ENCODE measurements at regions not wholly inside any gene's neighbourhood (a gene's known extent, or its start where the extent isn't known, plus 50 kb on each side); places are given as distances from the start of the nearest gene placed in this dataset.

DNA sequence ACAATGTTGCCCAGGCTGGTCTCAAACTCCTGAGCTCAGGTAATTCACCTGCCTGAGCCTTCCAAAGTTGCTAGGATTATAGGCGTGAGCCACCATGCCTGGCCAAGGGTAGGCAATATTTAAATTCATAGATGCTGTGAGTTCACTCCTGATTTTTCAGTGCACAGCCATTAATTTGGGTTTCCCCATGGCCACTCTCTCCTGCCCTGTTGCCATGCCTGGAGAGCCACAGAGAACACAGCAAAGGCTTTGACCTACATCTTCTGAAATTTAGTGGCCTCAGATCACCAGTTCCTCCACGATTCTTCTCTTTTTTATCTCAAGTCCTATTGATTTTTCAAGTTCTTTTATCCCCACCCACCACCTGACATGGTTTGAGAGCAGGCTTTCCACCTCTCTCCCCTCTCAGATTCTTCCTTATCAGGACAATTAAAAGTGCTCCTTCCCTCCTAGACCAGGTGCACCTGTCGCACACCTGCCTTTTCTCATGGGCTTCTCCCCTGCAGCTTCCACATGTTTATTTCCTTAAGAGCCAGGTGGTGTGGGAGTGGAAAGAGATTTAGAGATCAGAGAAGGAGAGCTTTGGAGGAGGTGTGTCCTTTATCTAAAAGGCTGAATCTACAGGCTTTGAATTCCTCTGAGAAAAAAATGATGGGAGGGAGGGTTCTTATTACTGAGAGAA lies 123.8 kb downstream of the ADRA2A start:
- no peak overlapping the region for H3K4me3 ChIP-seq (ENCODE audit: low read depth, low read length)

DNA sequence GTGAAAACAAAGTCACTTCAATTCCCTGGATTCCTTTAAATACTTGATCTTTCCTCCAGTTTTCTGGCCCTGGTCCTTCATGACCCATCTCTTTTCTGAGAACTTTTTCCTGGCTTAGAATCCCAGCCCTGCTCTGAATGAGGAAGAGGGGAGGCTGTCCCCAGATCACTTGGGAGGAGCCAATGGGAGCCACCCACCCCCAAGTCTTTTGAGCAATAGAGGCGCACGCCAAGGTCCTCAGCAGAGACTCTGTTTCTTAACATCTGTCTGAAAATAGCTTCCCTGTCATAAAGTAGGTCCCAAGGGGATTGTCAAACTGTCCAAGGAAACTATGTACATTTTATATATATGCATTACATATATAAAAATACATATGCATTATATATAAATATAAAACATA lies 126.8 kb downstream of the ADRA2A start:
- H3K4me3 ChIP-seq (ENCODE audit: low read depth, low read length): no peak overlapping the region

DNA sequence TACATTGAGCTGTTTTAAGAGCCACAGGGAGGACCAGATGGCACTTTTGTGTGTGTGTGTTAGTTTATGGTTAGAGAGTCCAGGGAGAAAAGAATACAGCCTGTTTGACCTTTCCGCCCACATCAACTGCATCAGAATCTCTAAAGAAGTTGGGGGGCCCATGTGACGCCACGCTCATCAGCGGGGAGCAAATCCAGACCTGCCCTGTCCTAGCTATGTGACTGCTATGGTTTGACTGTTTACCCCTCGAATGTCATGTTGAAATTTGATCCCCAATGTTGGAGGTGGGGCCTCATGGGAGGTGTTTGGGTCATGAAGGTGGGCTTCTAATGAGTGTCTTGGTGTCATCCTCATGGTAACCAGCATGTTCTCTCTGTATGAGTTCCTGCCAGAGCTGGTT lies 128.0 kb downstream of the ADRA2A start:
- no peak overlapping the region for H3K4me3 ChIP-seq (ENCODE audit: low read depth, low read length)

DNA sequence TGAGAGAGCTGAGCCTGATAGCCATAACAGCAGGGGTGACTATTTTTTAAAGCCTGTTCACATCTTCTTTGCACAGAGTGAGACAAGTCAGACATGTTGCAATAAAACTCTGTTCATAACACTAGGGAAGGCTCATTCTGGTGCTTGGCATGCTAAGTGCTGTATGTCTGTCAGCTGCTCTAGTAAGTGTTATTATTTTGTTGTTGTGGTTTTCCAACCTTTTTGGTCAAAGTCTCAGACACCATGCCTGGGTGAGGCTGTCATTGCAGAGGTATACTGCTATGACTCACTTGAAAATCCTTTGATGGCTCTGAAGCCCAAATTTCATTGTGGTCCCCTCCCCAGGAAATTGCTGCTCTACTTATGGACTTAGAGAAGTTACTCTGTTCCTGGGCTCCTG lies 129.7 kb downstream of the ADRA2A start:
- H3K4me3 ChIP-seq (ENCODE audit: low read depth, low read length): no peak overlapping the region

DNA sequence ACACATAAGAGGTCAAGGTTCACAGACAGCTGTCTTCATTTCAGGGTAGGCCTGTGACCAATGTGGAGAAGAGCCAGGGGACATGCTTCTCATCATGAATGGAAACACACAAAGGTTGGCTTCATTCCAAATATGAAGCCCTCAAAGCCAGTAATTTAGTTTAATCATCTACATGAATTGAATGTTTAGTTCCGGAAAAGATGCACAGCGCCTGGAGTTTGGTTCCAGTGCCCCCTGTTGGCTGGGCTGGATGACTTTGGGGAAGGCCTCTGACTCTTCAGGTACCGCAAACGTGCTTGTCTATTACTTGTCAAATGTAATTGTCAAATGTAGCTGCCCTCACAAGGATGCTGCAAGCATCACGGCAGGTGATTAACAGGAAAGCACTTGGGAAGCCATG lies 130.7 kb downstream of the ADRA2A start:
- no peak overlapping the region for H3K4me3 ChIP-seq (ENCODE audit: low read depth, low read length)

DNA sequence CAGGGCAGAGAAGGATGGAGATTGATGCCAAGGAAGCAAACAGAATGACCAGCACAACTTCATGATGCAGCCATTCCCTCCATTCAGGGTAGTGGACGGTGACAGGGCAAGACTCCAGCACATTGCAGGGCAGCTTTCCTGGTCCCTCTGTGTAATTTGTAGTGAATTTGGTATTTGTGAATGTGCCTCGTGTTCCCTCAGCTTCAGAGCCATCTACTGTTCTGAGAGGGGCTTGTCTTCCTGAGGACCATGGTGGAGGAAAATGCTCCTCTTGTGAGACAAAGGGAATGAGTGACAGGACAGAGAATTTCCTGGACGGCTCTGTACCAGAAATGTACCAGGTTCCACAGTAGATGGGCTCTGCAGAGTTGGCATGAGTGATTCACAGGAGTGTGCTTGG lies 132.1 kb downstream of the ADRA2A start:
- no peak overlapping the region for H3K4me3 ChIP-seq (ENCODE audit: low read depth, low read length)

DNA sequence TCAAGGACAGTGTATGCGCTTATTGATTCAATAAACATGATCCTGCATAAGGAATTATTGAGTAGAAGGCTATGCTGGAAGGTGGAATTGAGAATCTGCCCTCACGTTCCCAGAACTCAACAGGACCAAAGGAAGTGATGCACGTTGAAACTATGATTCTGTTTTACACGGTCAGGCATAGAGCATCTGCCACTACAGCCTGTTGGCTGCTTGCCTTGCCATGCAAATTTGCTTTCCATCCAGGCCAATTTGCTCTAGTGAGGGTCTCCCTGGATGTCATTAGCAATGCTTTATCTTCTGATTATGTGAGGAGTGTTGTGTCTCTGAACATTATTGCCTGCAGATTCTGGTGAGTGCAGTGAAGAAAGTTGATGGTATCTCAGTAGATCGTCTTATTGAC lies 132.9 kb downstream of the ADRA2A start:
- H3K4me3 ChIP-seq (ENCODE audit: low read depth, low read length): no peak overlapping the region

DNA sequence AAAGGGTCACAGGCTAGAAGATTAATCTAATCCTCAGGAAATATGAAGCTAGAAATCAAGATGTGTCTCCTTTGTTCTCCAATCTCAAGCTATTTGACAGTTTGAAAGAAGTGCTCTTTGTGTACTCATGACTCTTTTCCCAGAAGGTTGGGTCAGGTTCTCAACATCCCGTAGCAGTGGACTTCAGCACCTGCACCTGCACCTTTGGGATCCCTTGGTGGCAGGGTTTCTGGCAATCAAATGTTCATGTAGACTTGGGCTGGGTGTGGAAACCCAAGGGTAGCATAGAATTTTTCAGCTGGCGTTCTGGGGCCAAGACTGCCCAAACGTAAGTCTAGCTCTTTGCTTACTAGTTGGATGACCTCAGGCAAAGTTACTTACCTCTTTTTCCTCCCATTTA lies 134.4 kb downstream of the ADRA2A start:
- H3K4me3 ChIP-seq (ENCODE audit: low read depth, low read length): no peak overlapping the region

DNA sequence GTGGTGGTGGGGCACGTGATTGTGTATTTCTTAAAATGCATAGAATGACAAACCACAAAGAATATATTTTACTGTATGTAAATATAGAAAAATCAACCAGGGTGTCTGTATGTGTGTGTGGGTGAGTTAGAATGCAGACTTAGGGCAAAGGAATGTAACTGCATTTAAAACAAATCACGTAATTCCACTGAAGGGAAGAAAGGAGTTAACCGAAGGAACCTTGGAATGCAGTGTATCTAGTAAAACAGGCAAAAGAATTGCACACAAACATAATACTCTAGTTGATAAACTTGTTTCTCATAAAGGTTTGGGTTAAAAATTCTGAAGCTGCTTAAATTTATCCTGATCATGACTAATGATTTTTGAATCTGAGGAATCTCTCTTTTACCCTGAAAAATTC lies 134.9 kb downstream of the ADRA2A start:
- H3K4me3 ChIP-seq (ENCODE audit: low read depth, low read length): no peak overlapping the region

GRCh38 chr10:111221682-111222480 lies 145.1 kb downstream of the ADRA2A start:
- no peak overlapping the region for H3K4me3 ChIP-seq (ENCODE audit: low read depth, low read length)

DNA sequence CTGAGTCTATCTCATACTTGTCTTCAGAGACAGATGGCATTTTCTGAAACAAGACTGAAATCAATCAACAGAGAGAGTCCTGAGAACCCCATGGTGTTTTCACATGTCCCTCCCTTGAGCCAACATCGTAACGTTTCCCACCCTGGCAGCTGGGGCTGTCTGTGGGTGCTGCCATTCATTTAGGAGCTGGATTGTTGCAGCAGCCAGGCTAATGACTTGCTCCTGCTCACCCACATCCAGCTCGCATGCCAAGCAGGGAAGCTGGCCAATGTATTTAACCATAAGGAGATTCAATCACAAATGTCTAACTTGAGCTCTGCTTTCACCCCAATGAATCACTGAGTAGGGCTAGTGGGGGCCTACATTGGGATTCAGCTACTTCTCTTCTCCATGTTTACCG lies 146.1 kb downstream of the ADRA2A start:
- H3K4me3 ChIP-seq (ENCODE audit: low read depth, low read length): no peak overlapping the region

- no peak overlapping the region for H3K4me3 ChIP-seq (ENCODE audit: low read depth, low read length)
Observed at GRCh38 chr10:111231779-111232178, 154.9 kb downstream of the ADRA2A start.

GRCh38 chr10:111233439-111233838 lies 156.6 kb downstream of the ADRA2A start:
- no peak overlapping the region for H3K4me3 ChIP-seq (ENCODE audit: low read depth, low read length)

DNA sequence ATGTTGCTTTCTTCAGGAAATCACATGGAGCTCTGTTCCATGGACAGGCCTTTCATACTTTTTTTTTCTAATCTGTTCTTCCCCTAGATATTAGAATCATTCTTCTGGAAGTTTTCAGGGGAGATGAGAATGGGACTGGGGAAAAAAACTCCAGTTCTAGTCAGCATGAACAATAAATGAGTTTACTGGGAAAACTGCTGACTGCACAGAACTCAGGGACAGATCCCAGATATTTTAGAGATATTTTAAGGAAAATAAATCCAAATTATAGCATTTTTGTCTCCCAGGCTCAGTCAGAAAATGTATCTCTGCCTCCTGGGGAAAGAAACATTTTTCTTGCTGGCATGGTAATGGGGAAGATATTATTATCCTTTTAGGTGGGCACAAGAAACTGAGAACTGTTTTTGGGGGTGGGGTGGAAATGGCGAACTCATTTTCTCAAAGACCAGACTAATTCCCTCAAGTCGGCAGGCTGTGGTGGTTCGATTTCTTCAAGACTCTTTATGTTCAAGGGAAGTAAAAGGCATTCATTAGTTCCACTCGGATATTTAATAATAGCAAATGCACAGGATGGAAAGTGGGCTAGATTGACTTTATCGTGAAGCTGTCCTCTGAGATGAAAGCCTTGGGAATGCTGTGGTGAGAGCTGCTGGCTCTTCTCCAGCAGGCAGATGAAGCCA lies 157.5 kb downstream of the ADRA2A start:
- no peak overlapping the region for H3K4me3 ChIP-seq (ENCODE audit: low read depth, low read length)

DNA sequence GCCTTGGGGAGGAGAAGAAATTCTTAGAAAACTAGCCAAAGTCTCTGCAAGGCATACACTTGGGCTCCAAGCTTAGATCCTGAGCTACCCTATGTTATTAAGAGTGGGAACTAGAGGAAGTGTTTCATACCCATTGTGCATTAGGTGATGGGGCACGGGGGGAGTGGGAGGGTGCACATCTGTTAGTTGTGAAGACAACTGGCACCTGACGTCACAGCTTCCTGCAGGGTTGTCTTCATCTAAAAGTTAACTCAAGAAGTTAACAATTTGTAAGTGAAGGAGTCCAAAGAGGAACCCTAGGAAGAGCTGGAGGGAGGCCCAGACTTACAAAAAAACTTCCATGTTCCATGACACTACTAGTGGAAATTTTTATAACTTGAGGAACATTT lies 158.1 kb downstream of the ADRA2A start:
- H3K4me3 ChIP-seq (ENCODE audit: low read depth, low read length): no peak overlapping the region

DNA sequence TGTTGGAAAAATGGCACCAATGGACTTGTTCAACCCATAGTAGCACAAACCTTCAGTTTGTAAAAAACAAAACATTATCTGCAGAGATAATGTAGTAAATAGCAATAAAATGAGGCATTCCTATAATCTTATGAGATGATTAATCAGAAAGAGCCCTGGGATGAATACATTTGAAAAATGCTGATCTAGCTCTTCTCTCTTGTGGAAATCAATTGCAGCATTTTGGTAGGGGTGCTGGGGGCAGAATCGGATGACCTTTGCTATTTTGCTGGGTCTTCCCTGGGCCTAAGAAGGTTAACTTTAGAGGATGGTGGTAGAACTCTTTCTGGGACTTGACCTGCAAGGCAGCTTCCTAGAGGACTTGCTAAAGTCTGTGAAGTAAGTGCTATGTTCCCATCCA lies 163.5 kb downstream of the ADRA2A start:
- no peak overlapping the region for H3K4me3 ChIP-seq (ENCODE audit: low read depth, low read length)

DNA sequence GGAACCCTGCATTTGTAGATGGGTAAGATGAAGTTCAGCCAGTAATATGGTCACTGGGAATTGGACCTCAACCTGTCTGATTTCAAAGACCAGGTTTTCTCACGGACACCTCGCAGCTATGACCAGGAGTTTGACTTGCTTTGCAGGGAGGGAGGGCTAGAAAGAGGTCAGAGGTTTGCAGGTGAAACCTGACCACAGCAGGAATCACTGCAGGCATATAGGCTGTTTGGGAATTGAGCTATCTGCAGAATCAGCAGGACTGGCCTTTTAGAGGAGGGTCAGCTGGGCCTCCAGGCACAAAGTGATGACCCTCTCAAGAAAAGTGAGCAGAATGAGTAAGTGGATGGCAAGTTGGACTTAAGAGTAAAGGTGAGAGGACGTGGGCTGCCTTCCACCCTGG lies 166.3 kb downstream of the ADRA2A start:
- H3K4me3 ChIP-seq (ENCODE audit: low read depth, low read length): no peak overlapping the region

GRCh38 chr10:111246136-111246535 lies 169.3 kb downstream of the ADRA2A start:
- no peak overlapping the region for H3K4me3 ChIP-seq (ENCODE audit: low read depth, low read length)

DNA sequence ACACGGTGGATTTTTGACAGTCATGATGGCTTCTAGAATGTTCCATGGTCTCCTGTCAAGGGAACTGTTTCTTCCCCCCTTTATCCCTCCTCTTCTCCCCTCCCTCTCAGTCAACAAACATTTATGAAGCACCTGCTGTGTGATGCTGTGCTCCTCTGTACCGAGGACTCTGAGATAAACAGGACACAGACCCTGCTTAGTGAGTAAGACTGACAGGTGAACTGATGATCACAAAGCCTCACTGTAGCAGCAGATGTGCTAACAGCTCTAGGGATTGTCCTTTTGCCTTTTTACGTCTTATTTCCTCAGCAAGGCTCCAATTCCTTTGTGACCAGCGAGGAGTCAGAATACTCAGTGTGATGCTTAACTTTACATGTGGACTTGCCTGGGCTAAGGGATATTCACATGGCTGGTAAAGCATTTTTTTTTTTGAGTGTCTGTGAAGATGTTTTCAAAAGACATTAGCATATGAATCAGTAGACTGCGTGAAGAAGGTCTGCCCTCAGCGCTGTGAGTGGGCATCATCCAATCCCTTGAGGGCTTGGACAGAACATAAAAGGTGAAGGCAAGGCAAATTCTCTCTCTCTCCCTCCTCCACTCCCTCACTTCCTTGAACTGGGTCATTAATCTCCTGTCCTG lies 170.1 kb downstream of the ADRA2A start:
- H3K4me3 ChIP-seq (ENCODE audit: low read depth, low read length): no peak overlapping the region

DNA sequence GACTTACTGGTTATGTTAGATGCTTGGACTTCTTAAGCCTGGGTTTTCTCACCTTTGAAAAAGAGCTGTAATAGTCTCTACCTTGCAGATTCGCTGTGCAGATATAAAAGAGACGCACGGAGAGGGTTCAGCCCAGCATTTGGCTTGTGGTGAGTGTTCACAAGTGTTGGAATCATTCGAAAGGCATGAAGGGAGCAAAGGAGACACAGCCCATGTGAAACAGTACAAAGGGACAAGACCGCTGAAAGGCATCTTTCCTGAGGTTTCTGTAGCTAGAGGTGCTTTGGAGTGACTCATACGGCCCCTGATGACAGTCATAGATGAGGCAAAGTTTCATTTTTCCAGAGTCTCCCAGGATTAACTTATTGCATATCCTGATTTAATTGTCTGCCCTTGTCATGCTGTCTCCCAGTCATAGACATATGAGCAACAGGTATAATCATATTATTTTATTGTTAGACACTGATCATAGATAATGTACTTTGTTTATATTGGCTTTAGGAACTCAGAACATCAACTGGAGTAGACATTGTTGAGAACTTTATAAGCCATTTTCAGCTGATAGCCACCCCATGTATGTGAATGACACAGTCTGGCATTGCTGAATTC lies 171.1 kb downstream of the ADRA2A start:
- no peak overlapping the region for H3K4me3 ChIP-seq (ENCODE audit: low read depth, low read length)

DNA sequence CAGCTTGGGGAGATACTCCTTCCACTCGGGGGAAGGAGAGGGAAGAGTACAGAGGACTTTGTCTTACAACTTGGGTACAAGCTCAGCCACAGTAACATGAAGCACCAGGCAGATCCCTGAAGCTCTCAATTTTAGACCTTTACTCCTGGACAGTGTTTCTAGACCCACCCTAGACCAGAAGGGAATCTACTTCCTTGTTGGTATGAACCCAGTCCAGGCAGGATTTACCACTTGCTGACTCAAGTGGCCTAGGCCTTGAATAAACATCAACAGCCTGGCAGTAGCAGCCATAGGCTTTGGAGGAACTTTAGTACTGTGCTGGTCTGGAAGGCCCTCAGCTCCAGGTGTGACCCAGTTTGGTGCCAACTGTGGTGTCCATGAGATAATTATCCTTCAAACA lies 173.1 kb downstream of the ADRA2A start:
- H3K4me3 ChIP-seq (ENCODE audit: low read depth, low read length): no peak overlapping the region
